GM19238 (cell line): ENCODE measurements at regions not wholly inside any gene's neighbourhood (a gene's known extent, or its start where the extent isn't known, plus 50 kb on each side); places are given as distances from the start of the nearest gene placed in this dataset.

ENCODE experiments used
- DNase-seq: peaks from one replicate; pipeline ENCODE4 v3.0.0; 2011; ENCODE audit warnings: low spot score; ENCODE audit not compliant: insufficient read length

- no peak for DNase-seq
These were observed 261.0 kb downstream of the TLE3 start for GRCh38 chr15:69836526-69837230.

GRCh38 chr15:69838338-69838737 lies 259.4 kb downstream of the TLE3 start:
- no peak for DNase-seq

GRCh38 chr15:69838994-69839393 lies 258.7 kb downstream of the TLE3 start:
- no peak for DNase-seq

- no peak for DNase-seq
These were observed 256.4 kb downstream of the TLE3 start for GRCh38 chr15:69841113-69841828.

- DNase-seq, result no peak
These were observed 254.9 kb downstream of the TLE3 start for GRCh38 chr15:69842851-69843250.

GRCh38 chr15:69843276-69843899 lies 254.3 kb downstream of the TLE3 start:
- no peak for DNase-seq

- no peak for DNase-seq
These were observed 253.8 kb downstream of the TLE3 start for GRCh38 chr15:69843900-69844304.

- DNase-seq, result no peak
These were observed 252.6 kb downstream of the TLE3 start for GRCh38 chr15:69845159-69845558.

GRCh38 chr15:69847625-69848024 lies 250.1 kb downstream of the TLE3 start:
- DNase-seq, result no peak

GRCh38 chr15:69848096-69848495 lies 249.6 kb downstream of the TLE3 start:
- no peak for DNase-seq

- no peak for DNase-seq
These were observed 249.0 kb downstream of the TLE3 start for GRCh38 chr15:69848551-69849231.

- no peak for DNase-seq
These were observed 248.5 kb downstream of the TLE3 start for GRCh38 chr15:69849232-69849610.

GRCh38 chr15:69852482-69852881 lies 245.2 kb downstream of the TLE3 start:
- no peak for DNase-seq

- no peak for DNase-seq
These were observed 244.8 kb downstream of the TLE3 start for GRCh38 chr15:69852916-69853315.

- DNase-seq, result no peak
These were observed 244.2 kb downstream of the TLE3 start for GRCh38 chr15:69853544-69853951.

GRCh38 chr15:69854001-69854400 lies 243.7 kb downstream of the TLE3 start:
- no peak for DNase-seq

- DNase-seq, result no peak
These were observed 243.1 kb downstream of the TLE3 start for GRCh38 chr15:69854521-69855181.

GRCh38 chr15:69855258-69856000 lies 242.3 kb downstream of the TLE3 start:
- DNase-seq, result no peak

GRCh38 chr15:69857250-69857649 lies 240.5 kb downstream of the TLE3 start:
- DNase-seq, result no peak

- no peak for DNase-seq
These were observed 239.9 kb downstream of the TLE3 start for GRCh38 chr15:69857686-69858391.
